ENCODE measurements at regions not wholly inside any gene's neighbourhood (a gene's known extent, or its start where the extent isn't known, plus 50 kb on each side); places are given as distances from the start of the nearest gene placed in this dataset.
"Not testable (repeated sequence)": the region's sequence is repeated elsewhere in the genome, so short reads cannot be mapped to it uniquely, and the experiment has no call there.

DNA sequence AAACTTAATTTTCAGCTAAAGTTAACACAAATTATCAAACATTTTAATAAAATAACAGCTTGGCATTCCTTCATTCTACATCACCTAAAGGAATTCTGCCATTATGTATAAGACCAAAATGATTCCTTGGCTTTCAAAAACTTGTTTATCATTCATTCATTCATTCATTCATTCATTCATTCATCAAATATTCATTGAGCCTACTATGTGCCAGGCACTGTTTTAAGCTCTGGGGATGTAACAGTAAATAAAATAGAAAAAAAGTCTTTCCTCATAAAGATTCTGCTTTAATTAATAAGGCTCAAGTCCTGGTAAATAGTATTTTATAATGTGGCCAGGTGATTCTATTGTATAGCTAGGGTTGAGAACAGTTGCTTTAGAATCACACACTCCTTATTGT is 127.9 kb downstream of the GPR85 start:
- no peak overlapping the region for H3K9ac ChIP-seq
- H3K36me3 ChIP-seq (replicated peaks in 1 of 2; ENCODE audit: control insufficient read depth in 1 of 2, insufficient read depth in 2 of 2, low read length in 1 of 2), result no peaks in the 10 kb centered on the region
- TF ChIP-seq TAF1 (IDR thresholded peaks at IDR 0.05; ENCODE audit: borderline replicate concordance, low read depth, low read length), result no peak
- H3K4me1 ChIP-seq (ENCODE audit: control insufficient read depth in 1 of 2, insufficient read depth in 2 of 2, low read depth in 1 of 2, low read length in 1 of 2), result no peaks in the 10 kb centered on the region
- no peaks in the 10 kb centered on the region for H3K9me3 ChIP-seq
- POLR2A ChIA-PET, result no interaction called here
- no peaks in the 10 kb centered on the region for H4K20me1 ChIP-seq (ENCODE audit: insufficient read depth)
- no peaks in the 10 kb centered on the region for H3K27me3 ChIP-seq (ENCODE audit: insufficient read depth)
- CTCF ChIA-PET, result interaction anchor here (1.1 kb wide), 1 partner anchor 121 kb away, joined by 3 read pairs; no protein-coding TSS in a partner anchor
- H3K4me3 ChIP-seq (ENCODE audit: low read depth in 2 of 2, low read length in 1 of 2), result no peak overlapping the region
- H2AFZ ChIP-seq (ENCODE audit: low read depth), result no peak overlapping the region
- H3K9me2 ChIP-seq, result no peaks in the 10 kb centered on the region
- H3K27ac ChIP-seq (ENCODE audit: low read depth in 2 of 2, low read length in 1 of 2), result no peak overlapping the region
- no peak for DNase-seq
- no peak overlapping the region for H3K4me2 ChIP-seq
- H3K79me2 ChIP-seq (ENCODE audit: insufficient read depth), result no peaks in the 10 kb centered on the region
- no peaks in the 10 kb centered on the region for H3F3A ChIP-seq (replicated peaks; ENCODE audit: insufficient read depth)

- no peaks in the 10 kb centered on the region for H3K36me3 ChIP-seq (replicated peaks in 1 of 2; ENCODE audit: control insufficient read depth in 1 of 2, insufficient read depth in 2 of 2, low read length in 1 of 2)
- TF ChIP-seq RXRA (IDR thresholded peaks at IDR 0.05; ENCODE audit: borderline replicate concordance, low read depth), result no peak
- no peak for TF ChIP-seq GATA2 (CRISPR knock-in tag; IDR thresholded peaks at IDR 0.05)
- no peak for TF ChIP-seq RCOR1 (IDR thresholded peaks at IDR 0.05; ENCODE audit: low read length)
- no peak for TF ChIP-seq FOXM1 (IDR thresholded peaks at IDR 0.05; ENCODE audit: low read depth)
- no peak for TF ChIP-seq PBX3 (IDR thresholded peaks at IDR 0.05)
- H3K4me1 ChIP-seq (ENCODE audit: control insufficient read depth in 1 of 2, insufficient read depth in 2 of 2, low read depth in 1 of 2, low read length in 1 of 2), result no peaks in the 10 kb centered on the region
- H3K9me3 ChIP-seq, result no peaks in the 10 kb centered on the region
- no peak overlapping the region for H3K27ac ChIP-seq (ENCODE audit: low read depth in 2 of 2, low read length in 1 of 2)
- no peaks in the 10 kb centered on the region for H3K79me2 ChIP-seq (ENCODE audit: insufficient read depth)
- H2AFZ ChIP-seq (ENCODE audit: low read depth), result no peak overlapping the region
- H3K27me3 ChIP-seq (ENCODE audit: insufficient read depth), result no peaks in the 10 kb centered on the region
- no peak overlapping the region for H3K4me2 ChIP-seq
- H3K9ac ChIP-seq, result no peak overlapping the region
- no peak for DNase-seq
- H3K9me2 ChIP-seq, result no peaks in the 10 kb centered on the region
- ChIA-PET POLR2A (no interaction called here), CTCF (no interaction called here)
- no peak overlapping the region for H3K4me3 ChIP-seq (ENCODE audit: low read depth in 2 of 2, low read length in 1 of 2)
- H4K20me1 ChIP-seq (ENCODE audit: insufficient read depth), result no peaks in the 10 kb centered on the region
- no peaks in the 10 kb centered on the region for H3F3A ChIP-seq (replicated peaks; ENCODE audit: insufficient read depth)
Observed at GRCh38 chr7:112957901-112958300, 128.7 kb downstream of the GPR85 start.

DNA sequence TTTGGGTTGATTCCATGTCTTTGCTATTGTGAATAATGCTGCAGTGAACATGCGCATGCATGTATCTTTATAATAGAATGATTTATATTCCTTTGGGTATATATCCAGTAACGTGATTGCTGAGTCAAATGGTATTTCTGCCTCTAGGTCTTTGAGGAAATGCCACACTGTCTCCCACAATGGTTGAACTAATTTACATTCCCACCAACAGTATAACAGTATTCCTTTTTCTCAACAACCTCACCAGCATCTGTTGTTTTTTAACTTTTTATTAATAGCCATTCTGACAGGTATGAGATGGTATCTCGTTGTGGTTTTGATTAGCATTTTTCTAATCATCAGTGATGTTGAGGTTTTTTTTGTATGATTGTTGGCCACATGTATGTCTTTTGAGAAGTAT is 133.6 kb downstream of the GPR85 start:
- H3K4me1 ChIP-seq (ENCODE audit: control insufficient read depth in 1 of 2, insufficient read depth in 2 of 2, low read depth in 1 of 2, low read length in 1 of 2); DNase-seq; H3K4me3 ChIP-seq (ENCODE audit: low read depth in 2 of 2, low read length in 1 of 2); H2AFZ ChIP-seq (ENCODE audit: low read depth); H3K36me3 ChIP-seq (replicated peaks in 1 of 2; ENCODE audit: control insufficient read depth in 1 of 2, insufficient read depth in 2 of 2, low read length in 1 of 2); POLR2A ChIA-PET; H3K4me2 ChIP-seq; H3F3A ChIP-seq (replicated peaks; ENCODE audit: insufficient read depth); H4K20me1 ChIP-seq (ENCODE audit: insufficient read depth); H3K9me3 ChIP-seq; H3K9me2 ChIP-seq; CTCF ChIA-PET; H3K79me2 ChIP-seq (ENCODE audit: insufficient read depth); H3K27me3 ChIP-seq (ENCODE audit: insufficient read depth); H3K9ac ChIP-seq; H3K27ac ChIP-seq (ENCODE audit: low read depth in 2 of 2, low read length in 1 of 2): not testable (repeated sequence)
- WGBS (ENCODE audit: low lambda C conversion rate), result 32% methylated on average over 3 of the region's 3 CpGs
- TF ChIP-seq EP300 (IDR thresholded peaks at IDR 0.05; ENCODE audit: borderline replicate concordance in 1 of 2, low read depth in 1 of 2, low read length in 1 of 2) (peak in 1 of 2 experiments; percentile 32; a peak in 1 of 4 replicates), PBX3 (IDR thresholded peaks at IDR 0.05) (peak; percentile 45), TCF12 (IDR thresholded peaks at IDR 0.05) (peak; percentile 72)

All from SK-N-SH (cell line).